Osteocyte (in vitro differentiated cells): ENCODE measurements at regions not wholly inside any gene's neighbourhood (a gene's known extent, or its start where the extent isn't known, plus 50 kb on each side); places are given as distances from the start of the nearest gene placed in this dataset.

Experiments used
- DNase-seq: peaks from one replicate; pipeline ENCODE4 v3.0.0; 2021; ENCODE audit warnings: mixed read lengths; ENCODE audit not compliant: unreplicated experiment; ENCODE audit errors: extremely low spot score
- H3K27ac Mint-ChIP-seq: one replicate; pipeline ENCODE4 v1.8.0; 2021; ENCODE audit warnings: mild to moderate bottlenecking, mixed read lengths; ENCODE audit not compliant: unreplicated experiment
- H3K27me3 Mint-ChIP-seq: one replicate; pipeline ENCODE4 v1.8.0; 2021; ENCODE audit warnings: mixed read lengths; ENCODE audit not compliant: unreplicated experiment
- H3K36me3 Mint-ChIP-seq: one replicate; pipeline ENCODE4 v1.8.0; 2021; ENCODE audit warnings: mixed read lengths; ENCODE audit not compliant: unreplicated experiment
- H3K4me1 Mint-ChIP-seq: one replicate; pipeline ENCODE4 v1.8.0; 2021; ENCODE audit warnings: mixed read lengths; ENCODE audit not compliant: unreplicated experiment
- H3K4me3 Mint-ChIP-seq: one replicate; pipeline ENCODE4 v1.8.0; 2021; ENCODE audit warnings: mild to moderate bottlenecking, moderate library complexity, mixed read lengths; ENCODE audit not compliant: unreplicated experiment
- H3K9me3 Mint-ChIP-seq: one replicate; pipeline ENCODE4 v1.8.0; 2021; ENCODE audit warnings: mixed read lengths; ENCODE audit not compliant: unreplicated experiment
- CTCF ChIP-seq: fragments of 200-600 bp; sonication (generic); IDR thresholded peaks from 2 replicates; pipeline ENCODE4 v1.5.0; 2021; ENCODE audit warnings: antibody characterized with exemption, mild to moderate bottlenecking, moderate library complexity

- Mint-ChIP-seq H3K36me3 (no peaks in the 10 kb centered on the region), H3K27ac (no peak overlapping the region), H3K4me1 (no peaks in the 10 kb centered on the region), H3K9me3 (peaks cover 7% of the 10 kb centered on the region), H3K4me3 (no peak overlapping the region), H3K27me3 (no peaks in the 10 kb centered on the region)
- DNase-seq, result no peak
- TF ChIP-seq CTCF, result no peak
Measured at GRCh38 chr9:82586918-82587356, 476.0 kb downstream of the RASEF start.

DNA sequence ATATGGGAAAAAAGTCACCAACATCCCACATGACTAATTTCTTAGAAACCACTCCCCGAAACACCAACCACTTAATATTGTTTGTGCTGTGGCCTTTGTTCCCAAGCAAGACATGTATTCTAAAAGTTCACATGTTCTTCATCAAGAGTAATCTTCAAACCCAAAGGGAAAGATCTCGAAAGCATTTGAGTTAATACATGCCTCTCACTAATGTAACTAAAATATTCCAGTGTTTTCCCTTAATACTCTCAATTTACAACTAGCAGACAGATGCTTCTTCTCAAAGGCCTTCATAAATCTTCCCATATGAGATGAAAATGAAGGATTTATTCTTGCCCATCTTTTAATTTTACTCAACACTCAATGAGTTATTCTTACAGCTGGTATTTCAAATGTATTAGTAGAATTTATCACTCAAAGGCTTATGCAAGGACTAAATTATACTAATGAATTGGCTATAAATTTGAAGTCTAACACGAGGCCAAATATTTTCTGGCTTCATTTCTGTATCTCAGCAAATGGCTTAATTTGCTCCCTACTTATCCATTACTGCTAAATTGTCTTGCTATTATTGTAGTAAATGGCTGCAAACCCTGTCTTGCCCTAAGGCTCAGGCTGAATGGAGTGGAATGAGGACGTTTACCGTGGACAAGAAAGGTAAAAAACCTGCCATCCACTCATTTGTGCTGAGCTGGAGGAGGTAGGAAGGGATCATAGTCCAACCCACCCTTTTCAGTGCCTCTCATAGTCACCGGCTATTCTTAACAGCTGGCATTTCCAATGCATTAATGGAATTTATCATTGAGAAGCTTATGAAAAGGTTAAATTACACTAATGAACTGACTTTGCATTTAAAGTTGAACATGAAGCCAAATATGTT, 474.4 kb downstream of the RASEF start:
- Mint-ChIP-seq H3K36me3 (no peaks in the 10 kb centered on the region), H3K27ac (no peak overlapping the region), H3K27me3 (no peaks in the 10 kb centered on the region), H3K4me1 (no peaks in the 10 kb centered on the region), H3K9me3 (peaks cover 7% of the 10 kb centered on the region), H3K4me3 (no peak overlapping the region)
- no peak for TF ChIP-seq CTCF
- DNase-seq, result no peak

GRCh38 chr9:82590845-82591244, 472.1 kb downstream of the RASEF start:
- TF ChIP-seq CTCF, result no peak
- Mint-ChIP-seq H3K4me1 (no peaks in the 10 kb centered on the region), H3K4me3 (no peak overlapping the region), H3K27me3 (no peaks in the 10 kb centered on the region), H3K27ac (no peak overlapping the region), H3K36me3 (no peaks in the 10 kb centered on the region), H3K9me3 (no peaks in the 10 kb centered on the region)
- DNase-seq, result no peak

DNA sequence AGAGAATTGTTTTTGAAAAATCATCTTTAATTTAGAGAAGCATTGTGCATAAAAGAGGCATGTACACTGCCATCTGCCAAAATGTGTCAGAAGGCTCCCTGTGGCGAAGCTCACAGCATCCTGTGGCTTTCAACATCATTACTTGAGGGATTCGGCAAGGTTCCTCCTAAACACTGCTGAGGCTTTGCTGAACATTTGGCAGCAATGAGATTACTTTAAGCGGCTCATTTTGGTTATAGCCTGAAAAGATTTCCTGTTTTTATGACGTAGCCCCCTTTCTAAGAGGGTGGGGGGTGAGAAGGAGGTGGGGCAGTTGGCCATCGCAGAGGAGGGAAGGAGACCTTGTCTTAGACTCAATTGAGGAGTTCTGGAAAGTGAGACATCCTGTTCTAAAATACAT, 469.4 kb downstream of the RASEF start:
- no peak overlapping the region for H3K27ac Mint-ChIP-seq
- H3K9me3 Mint-ChIP-seq, result no peaks in the 10 kb centered on the region
- peaks cover 15% of the 10 kb centered on the region for H3K4me1 Mint-ChIP-seq
- no peaks in the 10 kb centered on the region for H3K27me3 Mint-ChIP-seq
- no peak for DNase-seq
- TF ChIP-seq CTCF, result no peak
- H3K4me3 Mint-ChIP-seq, result no peak overlapping the region
- H3K36me3 Mint-ChIP-seq, result no peaks in the 10 kb centered on the region

- peak overlapping the region; percentile 91 for H3K27ac Mint-ChIP-seq
- DNase-seq, result no peak
- no peak for TF ChIP-seq CTCF
- H3K9me3 Mint-ChIP-seq, result no peaks in the 10 kb centered on the region
- H3K4me1 Mint-ChIP-seq, result peaks cover 35% of the 10 kb centered on the region
- H3K4me3 Mint-ChIP-seq, result no peak overlapping the region
- H3K36me3 Mint-ChIP-seq, result no peaks in the 10 kb centered on the region
- no peaks in the 10 kb centered on the region for H3K27me3 Mint-ChIP-seq
Measured at GRCh38 chr9:82597241-82598203, 465.4 kb downstream of the RASEF start.
